T-cell (primary cell): ENCODE measurements at regions not wholly inside any gene's neighbourhood (a gene's known extent, or its start where the extent isn't known, plus 50 kb on each side); places are given as distances from the start of the nearest gene placed in this dataset.

Experiments used
- ATAC-seq, 4 experiments: fragments of 200-7000 bp in 3 of 4; fragments of 150-1000 bp in 1 of 4; cut with Tn5 transposase; replicated peaks in 1 of 4; 1 replicate in 3 of 4; 2 replicates in 1 of 4; pipeline ENCODE4 v1.10.0; 2021; ENCODE audit warnings: moderate library complexity in 3 of 4, mild to moderate bottlenecking in 2 of 4, moderate number of reproducible peaks in 1 of 4
- CTCF ChIA-PET, 2 donors: fragments of 300-600 bp; sonication (Branson Sonifier 250); formaldehyde crosslinking; loops; one replicate each; lab custom pipeline; 2022; ENCODE audit warnings: antibody characterized with exemption in 2 of 2; lab: Charles Lee
- POLR2A ChIA-PET, 2 donors: fragments of 300-600 bp; sonication (Branson Sonifier 250); formaldehyde crosslinking; loops; one replicate each; lab custom pipeline; 2022; ENCODE audit warnings: antibody characterized with exemption in 2 of 2; lab: Charles Lee
- DNase-seq, 35 experiments: peaks; one replicate each; pipeline versions ENCODE4 v3.0.0 to v3.0.0-alpha.2; 2013 to 2023
- H3K27ac ChIP-seq: one replicate; pipeline ENCODE4 v1.5.1; 2013; ENCODE audit warnings: low read length
- H3K27me3 ChIP-seq, 2 experiments: replicated peaks in 1 of 2; 1 replicate in 1 of 2; 2 replicates in 1 of 2; pipeline versions ENCODE4 v1.6.1 to v1.7.0; 2013; ENCODE audit warnings: low read length in 1 of 2, mixed read lengths in 1 of 2; ENCODE audit not compliant: control insufficient read depth in 2 of 2, insufficient read depth in 2 of 2; ENCODE audit errors: extremely low read depth in 1 of 2
- H3K36me3 ChIP-seq, 2 donors: 1 replicate in 1 of 2; 2 replicates in 1 of 2; pipeline versions ENCODE4 v1.6.1 to v1.7.0; 2013; ENCODE audit warnings: low read length in 1 of 2; ENCODE audit not compliant: control insufficient read depth in 2 of 2, insufficient read depth in 1 of 2; ENCODE audit errors: extremely low read depth in 1 of 2
- H3K4me1 ChIP-seq, 2 experiments: 1 replicate in 1 of 2; 2 replicates in 1 of 2; pipeline versions ENCODE4 v1.6.1 to v1.7.0; 2013; ENCODE audit warnings: low read length in 2 of 2, mixed read lengths in 1 of 2; ENCODE audit not compliant: insufficient read depth in 2 of 2, control insufficient read depth in 1 of 2; ENCODE audit errors: extremely low read depth in 1 of 2
- H3K4me3 ChIP-seq, 2 donors: 1 replicate in 1 of 2; 2 replicates in 1 of 2; pipeline versions ENCODE4 v1.5.1 to v1.7.0; 2013; ENCODE audit warnings: mild to moderate bottlenecking in 2 of 2, low read length in 1 of 2, moderate library complexity in 1 of 2; ENCODE audit not compliant: control insufficient read depth in 1 of 2; ENCODE audit errors: extremely low read depth in 1 of 2
- H3K9me3 ChIP-seq: 2 replicates; pipeline ENCODE4 v1.7.0; 2013
- H3K27ac Mint-ChIP-seq, 2 donors: one replicate each; pipeline ENCODE4 v1.8.0; 2020 to 2021; ENCODE audit warnings: mild to moderate bottlenecking in 2 of 2, mixed read lengths in 2 of 2
- H3K27me3 Mint-ChIP-seq, 2 donors: one replicate each; pipeline ENCODE4 v1.8.0; 2021 to 2022; ENCODE audit warnings: mixed read lengths in 2 of 2
- H3K36me3 Mint-ChIP-seq: one replicate; pipeline ENCODE4 v1.8.0; 2021; ENCODE audit warnings: mixed read lengths
- H3K4me1 Mint-ChIP-seq, 3 donors: one replicate each; pipeline ENCODE4 v1.8.0; 2020 to 2022; ENCODE audit warnings: mixed read lengths in 3 of 3, mild to moderate bottlenecking in 1 of 3
- H3K4me3 Mint-ChIP-seq, 3 donors: one replicate each; pipeline ENCODE4 v1.8.0; 2020 to 2022; ENCODE audit warnings: mild to moderate bottlenecking in 3 of 3, mixed read lengths in 3 of 3, moderate library complexity in 3 of 3
- H3K9me3 Mint-ChIP-seq, 3 donors: one replicate each; pipeline ENCODE4 v1.8.0; 2020 to 2022; ENCODE audit warnings: mixed read lengths in 3 of 3
- WGBS: methylation state at CpG from one replicate; pipeline ENCODE4 v1.1.5; 2013; ENCODE audit warnings: missing lambda C conversion rate; ENCODE audit not compliant: insufficient coverage; 5-methylcytosine and 5-hydroxymethylcytosine counted together

- Histone ChIP-seq H3K27ac (no peak overlapping the region), H3K36me3 (no peaks in the 10 kb centered on the region), H3K4me1 (no peaks in the 10 kb centered on the region), H3K27me3 (no peaks in the 10 kb centered on the region), H3K9me3 (no peaks in the 10 kb centered on the region), H3K4me3 (no peak overlapping the region)
- H3K36me3 Mint-ChIP-seq, result no peaks in the 10 kb centered on the region
- no peaks in the 10 kb centered on the region for H3K27me3 Mint-ChIP-seq
- no peaks in the 10 kb centered on the region for H3K9me3 Mint-ChIP-seq
- POLR2A ChIA-PET, result interaction anchor here in 1 of 2 donors (0.5 kb wide), 1 partner anchor 444 kb away, joined by 3 read pairs; no protein-coding TSS in a partner anchor
- no peaks in the 10 kb centered on the region for H3K4me1 Mint-ChIP-seq
- DNase-seq, result no peak
- no peak overlapping the region for H3K27ac Mint-ChIP-seq
- WGBS, result 75% methylated on average over 6 of the region's 12 CpGs
- CTCF ChIA-PET, result interaction anchor here in 1 of 2 donors (0.6 kb wide), 1 partner anchor 63 kb away, joined by 6 read pairs; no protein-coding TSS in a partner anchor
- ATAC-seq, result no peak
- H3K4me3 Mint-ChIP-seq, result no peak overlapping the region
Observed at GRCh38 chr5:158287643-158288271, 428.8 kb upstream of the CLINT1 start.

GRCh38 chr5:158286827-158287226 lies 427.9 kb upstream of the CLINT1 start:
- H3K4me1 ChIP-seq, result no peaks in the 10 kb centered on the region
- DNase-seq, result no peak
- H3K4me1 Mint-ChIP-seq, result no peaks in the 10 kb centered on the region
- no peaks in the 10 kb centered on the region for H3K9me3 Mint-ChIP-seq
- no CpG with 5 or more reads among the region's 1 CpG for WGBS
- H3K9me3 ChIP-seq, result no peaks in the 10 kb centered on the region
- H3K27ac Mint-ChIP-seq, result no peak overlapping the region
- H3K27ac ChIP-seq, result no peak overlapping the region
- no peaks in the 10 kb centered on the region for H3K36me3 Mint-ChIP-seq
- no peak overlapping the region for H3K4me3 ChIP-seq
- no peak overlapping the region for H3K4me3 Mint-ChIP-seq
- H3K27me3 ChIP-seq, result no peaks in the 10 kb centered on the region
- no peak for ATAC-seq
- POLR2A ChIA-PET, result no interaction called here
- H3K27me3 Mint-ChIP-seq, result peaks cover 0 to 4% of the 10 kb centered on the region in 2 donors
- CTCF ChIA-PET, result no interaction called here
- H3K36me3 ChIP-seq, result no peaks in the 10 kb centered on the region

- no peaks in the 10 kb centered on the region for H3K36me3 Mint-ChIP-seq
- H3K9me3 ChIP-seq, result no peaks in the 10 kb centered on the region
- DNase-seq, result no peak
- no peak overlapping the region for H3K27ac ChIP-seq
- POLR2A ChIA-PET, result no interaction called here
- H3K4me3 ChIP-seq, result no peak overlapping the region
- H3K27me3 ChIP-seq, result no peaks in the 10 kb centered on the region
- CTCF ChIA-PET, result no interaction called here
- no peak overlapping the region for H3K27ac Mint-ChIP-seq
- H3K4me1 ChIP-seq, result no peaks in the 10 kb centered on the region
- peaks cover 0 to 3% (median 0%) of the 10 kb centered on the region in 3 donors for H3K9me3 Mint-ChIP-seq
- H3K4me3 Mint-ChIP-seq, result no peak overlapping the region
- no peaks in the 10 kb centered on the region for H3K36me3 ChIP-seq
- WGBS, result 64% methylated on average over 1 of the region's 6 CpGs
- H3K4me1 Mint-ChIP-seq, result no peaks in the 10 kb centered on the region
- no peak for ATAC-seq
- H3K27me3 Mint-ChIP-seq, result peaks cover 0 to 4% of the 10 kb centered on the region in 2 donors
Observed at GRCh38 chr5:158285698-158286097, 426.8 kb upstream of the CLINT1 start.

DNA sequence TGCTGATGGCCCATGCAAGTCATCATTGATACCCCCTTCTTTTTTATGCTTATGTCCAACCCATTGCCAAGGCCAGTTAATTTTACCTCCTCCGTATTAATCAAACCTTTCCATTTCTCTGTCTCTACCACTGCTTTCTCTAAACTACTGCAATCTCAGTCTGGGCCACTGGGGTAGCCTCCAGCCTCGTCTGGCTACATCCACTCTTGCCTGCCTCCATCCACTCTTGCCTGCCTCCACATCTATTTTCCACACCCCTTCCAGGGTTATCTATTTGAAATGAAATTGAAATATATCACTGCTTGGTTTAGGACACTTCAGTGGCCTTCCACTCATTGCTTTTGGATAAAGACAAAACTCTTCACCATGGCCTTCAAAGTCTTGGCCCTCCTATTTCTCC lies 425.3 kb upstream of the CLINT1 start:
- Histone ChIP-seq H3K36me3 (no peaks in the 10 kb centered on the region), H3K9me3 (no peaks in the 10 kb centered on the region), H3K4me1 (no peaks in the 10 kb centered on the region), H3K4me3 (no peak overlapping the region), H3K27ac (no peak overlapping the region), H3K27me3 (no peaks in the 10 kb centered on the region)
- no peak for ATAC-seq
- peaks cover 0 to 3% (median 0%) of the 10 kb centered on the region in 3 donors for H3K9me3 Mint-ChIP-seq
- DNase-seq, result no peak
- ChIA-PET CTCF (no interaction called here), POLR2A (no interaction called here)
- no peaks in the 10 kb centered on the region for H3K4me1 Mint-ChIP-seq
- peaks cover 2 to 4% of the 10 kb centered on the region in 2 donors for H3K27me3 Mint-ChIP-seq
- H3K4me3 Mint-ChIP-seq, result no peak overlapping the region
- no peak overlapping the region for H3K27ac Mint-ChIP-seq
- H3K36me3 Mint-ChIP-seq, result no peaks in the 10 kb centered on the region
- WGBS, result 85% methylated on average over 2 of the region's 2 CpGs

DNA sequence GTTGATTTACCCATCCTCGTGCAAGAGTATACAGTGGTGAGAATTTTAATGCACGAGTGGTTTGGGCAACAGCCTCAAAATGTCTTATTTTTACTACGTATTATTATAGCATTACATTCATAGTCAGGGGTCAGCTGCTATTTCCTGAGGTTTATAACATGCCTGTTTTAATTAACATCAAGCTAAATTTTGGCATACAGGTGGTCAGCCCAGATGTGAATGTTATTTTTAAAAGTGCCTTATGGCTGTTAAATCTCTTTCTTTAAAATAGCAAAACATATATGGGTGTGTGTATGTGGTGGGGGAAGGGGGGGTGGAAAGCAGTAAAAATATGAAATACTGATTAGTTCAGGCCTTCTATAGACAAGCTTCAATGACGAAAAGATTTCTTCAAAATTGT lies 424.5 kb upstream of the CLINT1 start:
- peaks cover 0 to 3% (median 0%) of the 10 kb centered on the region in 3 donors for H3K9me3 Mint-ChIP-seq
- H3K36me3 ChIP-seq, result no peaks in the 10 kb centered on the region
- H3K4me1 ChIP-seq, result no peaks in the 10 kb centered on the region
- H3K9me3 ChIP-seq, result no peaks in the 10 kb centered on the region
- no peaks in the 10 kb centered on the region for H3K27me3 ChIP-seq
- no peak overlapping the region for H3K27ac ChIP-seq
- CTCF ChIA-PET, result no interaction called here
- POLR2A ChIA-PET, result no interaction called here
- DNase-seq, result no peak
- no peaks in the 10 kb centered on the region for H3K4me1 Mint-ChIP-seq
- no peaks in the 10 kb centered on the region for H3K36me3 Mint-ChIP-seq
- H3K4me3 Mint-ChIP-seq, result no peak overlapping the region
- no peak overlapping the region for H3K27ac Mint-ChIP-seq
- peaks cover 4% of the 10 kb centered on the region in 2 donors for H3K27me3 Mint-ChIP-seq
- 80% methylated on average over 1 of the region's 4 CpGs for whole genome bisulfite sequencing
- ATAC-seq, result no peak
- no peak overlapping the region for H3K4me3 ChIP-seq

- no peak for DNase-seq
- H3K9me3 Mint-ChIP-seq, result peaks cover 0 to 5% (median 3%) of the 10 kb centered on the region in 3 donors
- no peak overlapping the region for H3K27ac Mint-ChIP-seq
- no peak for ATAC-seq
- CTCF ChIA-PET, result no interaction called here
- H3K4me1 Mint-ChIP-seq, result no peaks in the 10 kb centered on the region
- no peak overlapping the region for H3K4me3 Mint-ChIP-seq
- Histone ChIP-seq H3K27me3 (no peaks in the 10 kb centered on the region), H3K9me3 (no peaks in the 10 kb centered on the region), H3K4me1 (no peaks in the 10 kb centered on the region), H3K4me3 (no peak overlapping the region), H3K27ac (no peak overlapping the region), H3K36me3 (peaks cover 0 to 3% of the 10 kb centered on the region in 2 donors)
- POLR2A ChIA-PET, result no interaction called here
- 80% methylated on average over 1 of the region's 4 CpGs for WGBS
- peaks cover 4% of the 10 kb centered on the region in 2 donors for H3K27me3 Mint-ChIP-seq
- H3K36me3 Mint-ChIP-seq, result no peaks in the 10 kb centered on the region
Observed at GRCh38 chr5:158278216-158278925, 419.4 kb upstream of the CLINT1 start.
